ENCODE measurements at regions not wholly inside any gene's neighbourhood (a gene's known extent, or its start where the extent isn't known, plus 50 kb on each side); places are given as distances from the start of the nearest gene placed in this dataset.

DNA sequence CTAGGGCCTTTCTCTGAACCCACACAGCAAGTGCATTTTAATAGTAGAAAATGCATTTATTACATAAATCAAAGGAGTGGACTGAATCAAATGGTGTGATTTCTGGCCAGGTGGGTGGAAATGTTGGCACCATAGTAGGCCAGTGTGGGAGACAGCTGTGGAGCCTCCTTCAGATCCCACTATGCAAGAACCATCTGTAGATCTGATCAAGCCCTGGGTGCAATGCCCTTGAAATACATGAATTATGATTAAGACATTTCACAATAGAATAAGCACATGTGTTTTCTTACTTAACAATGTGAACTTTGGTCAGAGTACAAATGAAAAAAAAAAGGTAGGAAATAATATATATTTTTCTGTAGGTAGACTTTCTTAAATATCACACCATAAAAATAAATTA lies 204.3 kb downstream of the PCDH7 start:
- no peak for DNase-seq (ENCODE audit: low read depth in 3 of 3, low spot score in 2 of 3)

DNA sequence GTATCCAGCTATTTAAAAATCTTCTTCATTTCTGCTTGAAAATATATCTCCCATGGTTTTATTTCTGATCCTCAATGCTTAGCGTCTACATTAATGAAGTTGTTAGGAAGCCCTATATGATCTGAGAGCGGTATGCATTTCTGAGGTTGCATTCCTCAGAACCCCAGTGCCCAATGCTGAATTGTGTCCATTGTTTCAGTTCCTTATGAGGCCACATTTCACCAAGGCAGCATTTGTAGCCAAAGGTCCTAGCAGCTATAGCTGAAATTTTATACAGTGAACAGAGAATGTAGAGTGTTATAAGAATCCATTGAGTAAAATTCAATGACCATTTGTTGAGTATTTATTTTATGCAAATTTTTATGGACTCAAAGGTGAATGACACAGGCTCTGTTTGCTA lies 209.5 kb downstream of the PCDH7 start:
- no peak for DNase-seq (ENCODE audit: low read depth in 3 of 3, low spot score in 2 of 3)

DNA sequence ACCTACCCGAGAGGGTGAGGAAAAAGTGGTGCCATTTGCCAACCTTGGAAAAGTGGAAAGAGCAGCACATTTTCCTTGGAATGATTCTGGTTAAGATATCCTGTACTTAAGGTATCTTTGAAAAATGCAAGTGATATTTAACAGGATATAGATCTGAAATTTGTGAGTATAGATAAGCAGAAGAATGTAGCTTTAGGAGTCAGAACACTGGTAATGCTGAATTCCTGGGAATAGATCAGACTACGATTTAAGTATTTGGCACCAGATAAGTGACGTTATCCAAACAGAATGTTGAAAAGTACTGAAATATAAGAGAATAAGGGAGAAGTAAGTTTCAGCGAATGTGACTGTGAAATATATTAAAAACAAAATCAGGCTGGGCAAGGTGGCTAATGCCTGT lies 210.1 kb downstream of the PCDH7 start:
- no peak for DNase-seq (ENCODE audit: low read depth in 3 of 3, low spot score in 2 of 3)

DNA sequence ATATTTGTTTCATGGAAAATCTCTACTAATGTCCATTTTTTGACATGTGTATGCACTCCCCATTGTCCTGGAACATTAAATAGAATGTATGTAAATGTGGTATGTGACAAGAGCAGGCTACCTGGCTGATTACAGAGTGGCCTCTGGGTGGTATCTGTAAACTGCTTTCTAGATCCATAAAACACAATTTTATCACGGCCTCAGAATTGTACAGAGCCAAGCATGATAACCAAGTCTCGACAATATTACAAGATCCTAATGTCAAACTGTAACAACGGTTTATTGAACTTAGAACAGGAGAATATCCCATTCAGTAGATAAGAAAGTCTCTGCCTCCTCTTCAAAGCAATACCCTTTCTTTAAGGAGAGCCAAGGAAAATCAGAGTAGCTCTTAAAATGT lies 212.4 kb downstream of the PCDH7 start:
- no peak for DNase-seq (ENCODE audit: low read depth in 3 of 3, low spot score in 2 of 3)

DNA sequence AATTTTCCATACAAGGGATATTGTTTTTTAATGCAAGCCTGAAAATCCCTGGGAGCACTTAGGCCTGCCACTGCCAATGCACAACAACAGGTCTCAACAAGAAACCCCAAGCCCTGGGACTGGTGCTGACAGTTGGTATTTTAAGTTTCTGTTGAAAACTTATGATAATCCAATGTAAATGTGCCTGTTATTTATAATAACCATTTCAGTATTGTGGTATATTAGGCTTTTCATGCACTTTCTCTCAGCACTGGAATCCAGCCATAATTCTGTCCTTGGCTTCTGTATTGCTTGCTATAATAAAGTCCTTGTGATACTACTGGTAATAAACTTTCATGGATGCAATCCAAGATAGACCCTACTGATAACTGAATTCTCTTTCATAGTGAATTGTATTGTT lies 218.9 kb downstream of the PCDH7 start:
- no peak for DNase-seq (ENCODE audit: low read depth in 3 of 3, low spot score in 2 of 3)

DNA sequence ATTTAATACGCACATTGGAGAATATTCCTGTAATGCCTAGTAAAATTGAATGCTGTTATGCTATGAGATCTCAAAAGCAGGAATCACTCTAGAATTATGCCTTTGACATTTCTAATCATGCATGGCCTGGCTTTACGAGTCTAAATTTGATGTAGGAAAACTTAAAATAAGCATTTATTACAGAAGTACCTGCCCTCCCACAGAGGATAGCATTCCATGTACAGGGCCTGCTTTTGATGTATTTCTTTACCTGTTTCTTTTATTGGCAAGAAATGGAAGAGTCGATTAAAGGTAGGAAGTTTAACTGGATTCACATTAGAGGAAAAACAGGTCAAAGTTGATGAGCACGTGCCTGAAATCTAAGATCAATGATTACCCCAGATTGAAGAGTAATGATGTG lies 219.5 kb downstream of the PCDH7 start:
- no peak for DNase-seq (ENCODE audit: low read depth in 3 of 3, low spot score in 2 of 3)

DNA sequence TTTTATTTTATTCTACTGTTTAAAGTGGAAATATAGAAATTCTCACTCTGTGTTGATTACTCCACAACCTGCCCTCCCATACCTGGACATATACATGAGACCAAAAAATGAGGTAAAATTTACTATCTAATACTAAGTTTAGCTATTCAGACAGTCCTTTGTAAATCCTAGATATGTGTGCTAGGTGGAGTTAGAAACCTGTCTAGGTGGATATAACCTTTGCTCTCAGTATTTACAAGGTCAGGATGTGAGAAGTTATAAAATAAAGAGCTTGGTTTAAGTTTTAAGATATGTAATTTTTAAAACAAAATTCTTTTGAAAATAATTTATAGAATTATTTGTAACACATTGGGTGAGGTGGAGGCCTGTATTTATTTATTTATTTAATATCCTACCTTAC lies 221.5 kb downstream of the PCDH7 start:
- no peak for DNase-seq (ENCODE audit: low read depth in 3 of 3, low spot score in 2 of 3)

DNA sequence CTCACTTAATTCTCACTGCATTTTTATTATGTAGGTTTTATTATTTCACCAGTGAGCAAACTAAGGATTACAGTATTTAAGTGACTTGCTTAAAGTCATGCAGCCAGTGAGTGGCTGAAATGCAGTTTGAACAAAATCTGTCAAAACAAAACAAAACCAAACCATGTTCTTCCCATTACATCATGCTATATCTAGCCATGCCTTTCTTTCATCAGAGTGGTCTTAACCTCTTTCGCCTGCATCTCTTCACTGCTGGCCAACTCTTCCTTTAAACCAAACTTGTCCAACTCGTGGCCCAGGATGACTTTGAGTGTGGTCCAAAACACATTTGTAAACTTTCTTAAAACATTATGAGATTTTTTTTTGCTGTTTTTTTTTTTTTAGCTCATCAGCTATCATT lies 223.2 kb downstream of the PCDH7 start:
- DNase-seq (ENCODE audit: low read depth in 3 of 3, low spot score in 2 of 3) = no peak

DNA sequence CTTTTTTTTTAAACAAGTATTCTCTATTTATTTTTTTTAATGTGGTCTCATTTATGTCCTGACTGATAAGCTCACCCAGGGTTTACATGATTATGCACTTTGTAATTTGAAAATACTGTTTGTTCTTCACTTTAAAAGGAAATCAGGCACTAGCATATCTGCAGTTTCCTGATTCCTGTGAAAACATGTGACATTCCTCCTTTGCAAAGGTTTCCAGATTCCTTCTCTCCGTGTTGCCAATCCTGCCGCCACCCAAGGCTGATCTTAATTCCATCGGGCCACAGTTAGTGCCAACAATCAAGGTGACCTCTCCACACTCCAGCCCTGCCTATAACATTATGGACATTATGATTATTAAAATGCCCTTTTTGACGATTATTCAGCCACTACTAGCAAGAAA lies 225.4 kb downstream of the PCDH7 start:
- DNase-seq (ENCODE audit: low read depth in 3 of 3, low spot score in 2 of 3) = no peak

DNA sequence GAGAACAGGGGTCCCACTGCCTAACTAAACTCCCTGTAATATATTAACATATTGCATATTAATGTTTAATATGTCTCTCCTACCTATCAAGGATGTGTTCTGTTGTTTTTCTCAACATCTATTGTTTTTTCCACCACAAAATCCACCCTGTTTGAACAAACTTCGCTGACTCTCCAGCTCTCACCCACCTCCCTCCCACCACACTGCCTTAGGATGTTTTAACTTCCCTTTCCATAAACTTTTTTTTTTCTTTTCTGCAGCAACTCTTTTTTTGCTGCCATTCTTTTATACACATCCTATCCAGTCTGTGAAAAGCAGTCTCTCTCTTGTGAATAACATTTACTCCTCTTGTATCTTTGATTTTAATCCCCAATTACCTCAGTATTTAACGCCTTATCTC lies 226.1 kb downstream of the PCDH7 start:
- DNase-seq (ENCODE audit: low read depth in 3 of 3, low spot score in 2 of 3) = no peak

DNA sequence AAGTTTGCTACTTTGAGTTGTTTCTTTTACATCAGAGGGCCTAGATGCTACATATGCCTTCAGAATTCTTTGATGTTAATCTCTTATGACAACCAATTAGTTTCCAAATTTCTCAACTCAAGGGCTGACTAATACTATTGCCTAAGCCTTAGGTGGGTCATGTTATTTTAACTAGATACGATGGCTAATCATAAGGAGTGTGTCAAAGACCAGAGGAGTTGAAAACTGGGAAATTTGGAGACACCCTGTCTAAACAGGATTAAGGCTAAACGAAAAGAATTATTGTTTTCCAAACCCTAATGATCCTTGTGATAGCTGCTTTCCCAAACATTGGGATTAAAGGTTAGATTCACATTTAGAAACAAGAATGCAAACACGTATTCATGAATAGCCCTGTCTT lies 228.5 kb downstream of the PCDH7 start:
- no peak for DNase-seq (ENCODE audit: low read depth in 3 of 3, low spot score in 2 of 3)

DNA sequence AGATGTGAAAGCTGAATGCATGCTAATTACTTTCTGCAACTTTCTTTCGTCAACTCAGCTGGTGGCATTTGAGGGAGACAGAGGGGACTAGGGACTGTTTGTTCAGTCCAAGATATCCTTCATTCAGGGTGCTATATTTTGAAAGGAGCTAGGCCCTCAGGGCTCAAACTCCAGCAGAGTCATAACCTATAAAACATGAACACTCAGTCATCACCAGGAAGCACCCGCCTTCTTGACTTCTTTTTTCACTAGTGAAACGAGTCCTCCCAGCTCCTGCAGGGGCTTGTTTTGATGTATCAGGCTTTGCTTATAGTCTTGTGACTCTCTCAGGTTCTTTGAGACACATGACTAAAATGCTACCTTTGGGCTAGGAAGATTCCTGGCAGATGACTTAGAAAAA lies 230.6 kb downstream of the PCDH7 start:
- no peak for DNase-seq (ENCODE audit: low read depth in 3 of 3, low spot score in 2 of 3)

DNA sequence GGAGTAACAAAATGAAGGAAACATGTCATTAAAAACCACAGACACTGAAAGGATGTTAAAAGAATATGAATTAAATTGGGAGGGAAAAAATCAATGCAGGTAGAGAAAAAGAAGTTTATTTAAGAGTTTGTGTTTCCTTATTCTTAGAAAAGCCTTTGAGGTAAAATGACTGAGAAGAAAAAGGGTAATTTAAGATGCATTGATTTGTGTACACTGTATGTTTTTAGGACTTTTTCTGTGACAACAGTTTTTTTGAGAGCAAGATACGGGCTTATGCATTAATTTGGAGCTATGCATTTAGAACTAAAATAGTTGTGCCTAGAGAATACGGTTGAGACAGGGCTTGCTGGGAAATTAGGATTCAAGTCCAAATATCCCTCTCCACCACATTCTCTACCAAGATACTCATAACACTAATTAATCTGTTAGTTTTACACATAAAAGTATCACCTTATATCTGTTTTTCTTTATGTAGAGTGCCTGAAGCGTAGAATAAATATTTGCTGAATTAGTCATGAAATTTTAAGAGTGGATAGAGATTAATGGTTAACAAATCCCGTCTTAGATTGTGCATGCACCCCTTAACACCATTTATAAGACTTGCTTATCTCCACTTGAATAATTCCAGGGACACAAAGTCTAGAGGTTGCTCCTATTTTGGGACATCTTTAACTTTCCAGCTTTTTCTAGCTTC lies 232.5 kb downstream of the PCDH7 start:
- DNase-seq (ENCODE audit: low read depth in 3 of 3, low spot score in 2 of 3) = no peak

DNA sequence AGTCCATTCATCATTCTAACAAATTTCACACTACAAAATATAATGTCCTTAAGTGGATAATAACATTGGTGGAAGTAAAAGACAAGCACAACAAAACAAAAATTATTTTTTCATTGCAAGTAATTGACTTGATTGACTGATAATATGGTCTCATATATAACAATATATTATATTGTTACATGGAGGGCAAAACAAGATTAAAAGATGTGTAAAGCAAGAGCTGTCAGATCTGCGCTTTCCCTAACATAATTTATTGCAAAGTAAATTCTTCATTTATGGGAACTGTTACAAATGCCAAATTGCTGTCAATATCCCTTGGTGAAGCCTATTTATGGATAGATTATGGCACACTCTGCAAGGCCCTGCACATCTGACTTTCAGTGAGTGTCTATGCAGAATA lies 233.6 kb downstream of the PCDH7 start:
- no peak for DNase-seq (ENCODE audit: low read depth in 3 of 3, low spot score in 2 of 3)

DNA sequence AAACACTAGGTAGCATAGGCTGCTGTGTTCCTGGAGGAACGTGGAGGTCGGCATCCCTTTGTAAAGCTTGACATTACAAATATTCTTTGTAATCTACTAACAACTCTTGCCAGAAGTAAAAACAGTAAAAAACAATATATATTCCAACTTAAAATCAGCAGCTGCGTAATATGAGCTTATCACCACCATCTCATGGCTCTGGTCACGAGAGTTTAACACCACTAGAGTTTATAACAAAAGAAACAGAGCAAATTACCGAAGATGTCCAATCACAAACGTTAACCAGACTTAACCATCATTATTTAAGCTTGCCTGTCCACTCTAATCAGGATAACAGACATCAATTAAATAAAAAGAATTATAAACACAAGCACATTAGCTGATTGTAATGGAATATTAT lies 236.7 kb downstream of the PCDH7 start:
- no peak for DNase-seq (ENCODE audit: low read depth in 3 of 3, low spot score in 2 of 3)

DNA sequence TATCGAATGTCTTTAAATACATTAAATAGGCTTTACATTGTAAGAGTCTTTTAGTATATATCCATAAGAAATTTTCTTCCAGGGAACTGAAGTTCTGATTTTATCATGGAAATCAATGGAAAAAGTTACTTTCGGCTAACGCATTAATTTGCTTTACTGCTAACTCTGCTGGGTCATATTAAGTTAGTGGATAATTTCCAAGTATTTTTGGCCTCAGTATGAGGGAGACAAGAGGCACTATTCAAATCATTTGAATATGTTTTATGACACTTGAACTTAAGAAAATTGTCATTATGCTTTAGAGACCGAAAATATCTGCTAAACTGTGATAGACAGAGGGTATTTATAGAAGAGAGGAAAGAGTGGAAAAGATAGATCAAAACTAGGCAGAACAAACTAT lies 237.5 kb downstream of the PCDH7 start:
- DNase-seq (ENCODE audit: low read depth in 3 of 3, low spot score in 2 of 3) = no peak

DNA sequence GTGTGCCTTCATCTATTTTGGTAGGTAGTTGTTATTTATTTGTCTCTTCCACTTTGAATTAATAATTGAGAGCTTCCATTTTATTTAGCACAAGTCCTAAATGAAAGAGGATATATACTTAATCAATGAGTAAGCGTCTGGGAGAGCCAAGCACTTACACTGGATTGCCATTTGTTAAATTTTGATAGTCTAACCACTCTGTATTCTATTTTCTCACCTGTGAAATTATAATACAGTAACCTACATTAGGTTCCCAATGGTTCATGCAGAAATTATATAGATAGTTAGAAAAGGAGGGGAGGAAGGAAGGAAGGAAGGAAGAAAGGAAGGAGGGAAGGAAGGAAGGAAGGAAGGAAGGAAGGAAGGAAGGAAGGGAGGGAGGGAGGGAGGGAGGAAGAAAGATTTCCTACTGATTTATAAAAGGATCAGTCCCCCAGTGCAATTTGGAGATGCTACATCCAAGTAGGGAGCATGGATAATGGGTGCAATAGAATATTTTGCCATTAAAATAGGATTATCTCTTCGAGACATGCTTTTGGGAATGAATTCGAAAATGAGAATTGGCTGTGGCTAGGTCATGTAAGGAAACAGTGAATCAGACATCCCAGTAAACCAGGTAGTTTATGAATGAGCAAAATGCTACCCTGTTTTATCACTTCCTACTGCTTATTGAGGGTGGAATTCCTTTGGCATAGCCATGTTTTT lies 239.8 kb downstream of the PCDH7 start:
- no peak for DNase-seq (ENCODE audit: low read depth in 3 of 3, low spot score in 2 of 3)

DNA sequence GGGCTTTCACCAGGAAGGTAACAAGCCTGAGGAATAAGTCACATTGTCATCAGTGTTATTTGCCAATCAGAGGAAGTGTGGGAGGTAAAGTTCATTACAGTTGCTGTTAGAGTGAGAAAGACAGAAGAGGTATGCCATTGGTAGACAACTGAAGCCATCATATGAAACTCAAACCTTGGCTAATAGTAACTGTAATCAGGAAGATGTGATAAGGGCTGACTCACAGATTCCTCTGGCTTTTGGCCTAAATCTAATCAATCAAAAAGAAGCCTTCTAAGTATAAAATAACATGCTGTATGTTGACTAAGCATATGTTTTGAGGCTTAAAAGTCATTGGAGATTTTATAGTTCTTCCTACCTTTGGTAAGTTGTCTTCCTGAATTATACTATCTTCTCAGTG lies 242.8 kb downstream of the PCDH7 start:
- no peak for DNase-seq (ENCODE audit: low read depth in 3 of 3, low spot score in 2 of 3)

DNA sequence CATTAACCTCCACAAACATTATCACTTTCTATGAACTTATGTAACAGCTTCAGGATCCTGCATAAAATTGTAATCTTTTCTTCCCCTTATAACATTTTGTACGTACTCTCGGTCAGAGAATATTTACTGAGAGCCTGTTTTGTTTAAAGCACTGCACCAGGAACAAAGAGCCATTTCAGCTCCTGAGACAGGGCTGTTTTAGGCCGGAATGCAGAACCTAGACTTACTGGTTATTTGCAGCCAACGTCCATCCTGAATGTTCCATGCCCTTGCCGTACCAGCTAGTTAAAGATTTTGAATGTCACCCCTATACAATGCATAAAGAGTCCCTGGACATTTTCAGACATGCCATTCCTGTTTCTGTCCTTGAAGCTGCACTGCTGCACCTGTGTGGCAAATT lies 248.8 kb downstream of the PCDH7 start:
- no peak for DNase-seq (ENCODE audit: low read depth in 3 of 3, low spot score in 2 of 3)

DNA sequence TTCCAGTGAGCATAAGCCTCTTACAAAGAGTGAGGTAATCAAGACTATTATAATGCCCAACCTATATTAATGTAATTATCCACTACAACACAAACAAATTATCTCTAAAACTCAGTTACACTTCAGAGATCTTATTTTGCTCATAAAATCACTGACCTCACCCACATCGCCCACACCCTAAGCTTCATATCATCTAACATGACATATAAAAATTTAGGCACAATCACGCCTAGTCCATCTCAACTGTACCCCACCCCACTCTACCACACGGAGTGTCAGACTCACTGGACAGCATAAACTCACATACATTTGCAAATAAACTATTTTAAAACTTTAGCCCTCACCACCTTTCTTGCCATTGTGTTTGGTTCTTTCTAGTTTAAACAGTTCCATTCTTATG lies 252.4 kb downstream of the PCDH7 start:
- DNase-seq (ENCODE audit: low read depth in 3 of 3, low spot score in 2 of 3) = no peak

DNA sequence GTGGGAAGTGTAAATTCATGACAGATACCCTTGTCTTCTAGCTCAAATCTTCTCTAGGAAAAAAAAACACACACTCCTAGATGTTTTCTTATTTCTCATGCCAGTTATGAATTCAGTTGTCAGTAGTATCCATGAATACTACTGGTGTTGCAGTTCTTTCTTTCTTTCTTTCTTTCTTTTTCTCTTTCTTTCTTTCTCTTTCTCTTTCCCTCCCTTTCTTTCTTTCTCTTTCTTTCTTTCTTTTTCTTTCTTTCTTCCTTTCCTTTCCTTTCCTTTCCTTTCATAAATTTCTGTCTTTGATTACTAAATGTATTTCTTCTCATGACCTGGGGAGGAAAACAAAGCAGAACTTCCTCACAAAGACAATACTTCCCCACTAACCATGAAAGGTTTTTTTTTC lies 253.8 kb downstream of the PCDH7 start:
- DNase-seq (ENCODE audit: low read depth in 3 of 3, low spot score in 2 of 3) = no peak

DNA sequence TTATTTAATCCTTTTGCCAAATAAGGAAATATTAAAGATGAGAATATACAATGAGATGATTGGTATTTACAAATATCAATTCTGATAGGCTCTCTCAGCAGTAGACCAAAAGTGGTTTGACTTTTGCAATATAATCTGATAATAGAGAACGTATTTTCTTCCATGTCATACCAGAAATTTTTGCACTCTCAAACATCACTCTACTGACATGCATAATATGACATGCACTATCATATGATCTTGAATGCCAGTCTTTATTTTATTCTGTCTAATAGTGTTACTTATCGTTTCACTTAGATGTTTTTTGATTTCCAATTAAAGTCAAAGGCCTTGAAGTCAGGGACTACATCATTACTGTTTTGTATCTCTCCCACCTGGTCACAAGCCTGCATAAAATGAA lies 259.2 kb downstream of the PCDH7 start:
- DNase-seq (ENCODE audit: low read depth in 3 of 3, low spot score in 2 of 3) = no peak

DNA sequence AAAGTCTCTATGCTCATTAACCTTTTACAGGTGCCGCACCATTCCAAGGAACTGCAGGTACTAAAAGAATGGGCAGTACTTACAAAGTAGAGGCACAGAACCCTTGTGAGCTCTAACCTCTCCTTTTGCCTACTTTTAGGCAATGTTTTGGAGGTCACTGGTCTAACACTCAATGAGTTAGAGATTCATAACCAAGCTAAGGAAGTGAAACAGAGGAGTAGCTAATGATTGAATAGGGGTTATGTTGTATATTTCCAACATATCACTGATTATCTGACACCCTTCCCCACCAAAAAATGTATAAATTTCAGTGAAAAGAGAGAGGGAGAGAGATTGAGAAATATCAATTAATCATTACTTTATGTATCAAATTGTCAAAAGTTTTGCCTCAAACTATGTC lies 269.3 kb downstream of the PCDH7 start:
- DNase-seq (ENCODE audit: low read depth in 3 of 3, low spot score in 2 of 3) = no peak

Measured in right renal cortex interstitium (tissue), 3 donors.